PC-9 (cell line): ENCODE measurements at regions not wholly inside any gene's neighbourhood (a gene's known extent, or its start where the extent isn't known, plus 50 kb on each side); places are given as distances from the start of the nearest gene placed in this dataset.

ENCODE experiments used
- BruUV-seq: library from RNA; stranded (reverse); fragments of 400-500 nt; replicated peaks from 2 replicates; lab custom pipeline; 2021; lab: Mats Ljungman, UMichigan
- CTCF ChIA-PET: fragments of 300-600 bp; sonication (Branson Sonifier 250); formaldehyde crosslinking; loops from one replicate; lab custom pipeline; 2022; ENCODE audit warnings: antibody characterized with exemption; lab: Charles Lee
- POLR2A ChIA-PET: fragments of 300-600 bp; sonication (Branson Sonifier 250); formaldehyde crosslinking; loops from one replicate; lab custom pipeline; 2022; ENCODE audit warnings: antibody characterized with exemption; ENCODE audit not compliant: unreplicated experiment; lab: Charles Lee
- DNase-seq, 2 experiments: peaks; one replicate each; pipeline versions ENCODE4 v3.0.0 to v3.0.0-alpha.2; 2015 to 2022; ENCODE audit warnings: mixed read lengths in 1 of 2
- H2AFZ ChIP-seq: fragments of 200-600 bp; sonication (generic); 2 replicates; pipeline ENCODE4 v1.8.1; 2017; ENCODE audit warnings: antibody characterized with exemption
- H3F3A ChIP-seq: fragments of 200-600 bp; sonication (generic); 2 replicates; pipeline ENCODE4 v1.8.1; 2017; ENCODE audit warnings: antibody characterized with exemption, mild to moderate bottlenecking, low read depth; ENCODE audit not compliant: insufficient read depth
- H3K27ac ChIP-seq: fragments of 200-600 bp; sonication (generic); 2 replicates; pipeline ENCODE4 v1.6.1; 2016; ENCODE audit warnings: mixed run types
- H3K27me3 ChIP-seq: fragments of 200-600 bp; sonication (generic); 2 replicates; pipeline ENCODE4 v1.6.1; 2016; ENCODE audit warnings: low read depth, mixed run types; ENCODE audit not compliant: insufficient read depth
- H3K36me3 ChIP-seq: fragments of 200-600 bp; sonication (generic); 2 replicates; pipeline ENCODE4 v1.6.1; 2016; ENCODE audit warnings: low read depth, mixed run types
- H3K4me1 ChIP-seq: fragments of 200-600 bp; sonication (generic); replicated peaks from 2 replicates; pipeline ENCODE4 v1.6.1; 2016; ENCODE audit warnings: mixed run types; ENCODE audit not compliant: insufficient read depth
- H3K4me2 ChIP-seq: fragments of 200-600 bp; sonication (generic); 2 replicates; pipeline ENCODE4 v1.6.1; 2017; ENCODE audit warnings: mixed run types
- H3K4me3 ChIP-seq: fragments of 200-600 bp; sonication (generic); 2 replicates; pipeline ENCODE4 v1.6.1; 2016; ENCODE audit warnings: mixed run types
- H3K79me2 ChIP-seq: fragments of 200-600 bp; sonication (generic); 2 replicates; pipeline ENCODE4 v1.6.1; 2017; ENCODE audit warnings: low read depth, mixed run types
- H3K9me2 ChIP-seq: fragments of 200-600 bp; sonication (generic); 2 replicates; pipeline ENCODE4 v1.8.1; 2017; ENCODE audit warnings: mild to moderate bottlenecking; ENCODE audit not compliant: insufficient read depth
- H3K9me3 ChIP-seq: fragments of 200-600 bp; sonication (generic); 2 replicates; pipeline ENCODE4 v1.8.1; 2016; ENCODE audit warnings: low read depth; ENCODE audit not compliant: insufficient read depth
- H4K20me1 ChIP-seq: fragments of 200-600 bp; sonication (generic); 2 replicates; pipeline ENCODE4 v1.8.1; 2017; ENCODE audit not compliant: insufficient read depth
- CTCF ChIP-seq: fragments of 200-600 bp; sonication (generic); conservative IDR thresholded peaks from 2 replicates; pipeline ENCODE4 v1.6.1; 2017; ENCODE audit warnings: mixed run types, antibody characterized with exemption, mild to moderate bottlenecking, moderate library complexity
- EZH2 ChIP-seq: fragments of 200-600 bp; sonication (generic); IDR thresholded peaks from 2 replicates; pipeline ENCODE4 v1.8.0; 2017; ENCODE audit warnings: antibody characterized with exemption, low read depth
- intact Hi-C: fragments of 100-400 bp; cut with micrococcal nuclease; formaldehyde crosslinking; loops from one replicate; pipeline ENCODE4 v1.10.0; 2022; ENCODE audit not compliant: unreplicated experiment

- H4K20me1 ChIP-seq = no peaks in the 10 kb centered on the region
- H3K4me2 ChIP-seq = no peak overlapping the region
- H3K9me3 ChIP-seq = no peaks in the 10 kb centered on the region
- CTCF ChIA-PET = no interaction called here
- no peak for DNase-seq
- intact Hi-C loops = no loop called here
- H3K4me1 ChIP-seq = no peaks in the 10 kb centered on the region
- no peak overlapping the region for H2AFZ ChIP-seq
- no peaks in the 10 kb centered on the region for H3K79me2 ChIP-seq
- BruUV-seq = no TSS peak
- no peaks in the 10 kb centered on the region for H3K36me3 ChIP-seq
- no peak overlapping the region for H3K27ac ChIP-seq
- H3K9me2 ChIP-seq = no peaks in the 10 kb centered on the region
- H3F3A ChIP-seq = no peaks in the 10 kb centered on the region
- POLR2A ChIA-PET = no interaction called here
- TF ChIP-seq CTCF = no peak
- TF ChIP-seq EZH2 = no peak
- H3K4me3 ChIP-seq = no peak overlapping the region
- no peaks in the 10 kb centered on the region for H3K27me3 ChIP-seq
These were observed 287.0 kb upstream of the ARRDC3 start for GRCh38 chr5:91670122-91670521.

DNA sequence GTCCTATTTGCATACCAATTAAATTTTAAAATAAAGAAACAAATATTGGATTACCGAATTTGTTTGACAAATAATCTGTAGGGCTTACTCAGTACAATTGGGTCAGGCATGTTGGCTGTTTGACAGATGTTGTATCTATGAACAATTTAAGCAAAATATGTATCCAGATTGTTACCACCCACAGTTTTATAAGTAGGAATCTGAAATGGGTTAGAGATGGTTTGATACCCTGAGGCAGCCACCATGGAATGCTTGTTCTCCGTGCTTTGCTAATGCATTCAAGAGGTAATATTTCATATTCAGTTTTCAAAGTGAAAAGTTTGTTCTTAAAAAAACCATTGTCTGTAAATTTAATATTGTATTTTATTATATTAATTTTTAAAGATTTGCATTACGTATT, 285.1 kb upstream of the ARRDC3 start:
- intact Hi-C loops = no loop called here
- H3K4me3 ChIP-seq = no peak overlapping the region
- no peaks in the 10 kb centered on the region for H3K79me2 ChIP-seq
- no peaks in the 10 kb centered on the region for H3K4me1 ChIP-seq
- no peak for DNase-seq
- no peak overlapping the region for H3K27ac ChIP-seq
- no peak overlapping the region for H2AFZ ChIP-seq
- CTCF ChIA-PET = no interaction called here
- H3F3A ChIP-seq = no peaks in the 10 kb centered on the region
- BruUV-seq = no TSS peak
- H4K20me1 ChIP-seq = no peaks in the 10 kb centered on the region
- H3K9me3 ChIP-seq = no peaks in the 10 kb centered on the region
- POLR2A ChIA-PET = no interaction called here
- H3K36me3 ChIP-seq = no peaks in the 10 kb centered on the region
- H3K27me3 ChIP-seq = no peaks in the 10 kb centered on the region
- no peak for TF ChIP-seq CTCF
- TF ChIP-seq EZH2 = no peak
- no peak overlapping the region for H3K4me2 ChIP-seq
- no peaks in the 10 kb centered on the region for H3K9me2 ChIP-seq

DNA sequence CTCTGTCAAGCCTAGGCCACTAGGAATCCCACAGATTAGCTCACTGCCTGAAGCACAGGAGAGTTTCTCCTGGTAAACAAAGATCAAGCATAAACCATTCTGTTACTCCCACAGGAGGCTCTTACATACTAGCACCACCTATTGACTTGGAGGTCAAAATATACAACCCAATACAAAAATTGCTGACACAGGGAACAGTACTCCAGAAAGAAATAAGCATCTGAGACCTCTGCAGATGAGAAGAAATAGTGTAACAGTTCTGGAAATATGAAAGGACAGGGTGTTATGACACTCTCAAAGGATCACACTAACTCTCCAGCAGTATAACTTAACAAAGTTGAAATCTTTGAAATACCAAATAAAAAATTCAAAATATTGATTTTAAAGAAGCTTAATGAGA, 269.6 kb upstream of the ARRDC3 start:
- Histone ChIP-seq H3K4me1 (no peaks in the 10 kb centered on the region), H2AFZ (no peak overlapping the region), H3F3A (no peaks in the 10 kb centered on the region), H3K79me2 (no peaks in the 10 kb centered on the region), H3K9me3 (peaks cover 5% of the 10 kb centered on the region), H3K4me3 (no peak overlapping the region), H3K36me3 (no peaks in the 10 kb centered on the region), H4K20me1 (no peaks in the 10 kb centered on the region), H3K4me2 (no peak overlapping the region), H3K9me2 (no peaks in the 10 kb centered on the region), H3K27ac (no peak overlapping the region), H3K27me3 (no peaks in the 10 kb centered on the region)
- CTCF ChIA-PET = no interaction called here
- POLR2A ChIA-PET = no interaction called here
- no peak for TF ChIP-seq EZH2
- no peak for TF ChIP-seq CTCF
- intact Hi-C loops = no loop called here
- no peak for DNase-seq
- BruUV-seq = no TSS peak
